Mesenchymal stem cell (in vitro differentiated cells and primary cell): ENCODE measurements at regions not wholly inside any gene's neighbourhood (a gene's known extent, or its start where the extent isn't known, plus 50 kb on each side); places are given as distances from the start of the nearest gene placed in this dataset.

Experiments
- DNase-seq: peaks from one replicate; pipeline ENCODE4 v3.0.0-alpha.2; 2013
- H2AFZ ChIP-seq: one replicate; pipeline ENCODE4 v1.6.1; 2013; ENCODE audit warnings: low read depth, mild to moderate bottlenecking, control low read depth, inconsistent platforms, low read length, moderate library complexity
- H2AK5ac ChIP-seq: 2 replicates; pipeline ENCODE4 v1.6.1; 2013; ENCODE audit warnings: low read length, moderate library complexity, mild to moderate bottlenecking, inconsistent platforms; ENCODE audit not compliant: severe bottlenecking
- H2BK120ac ChIP-seq: one replicate; pipeline ENCODE4 v1.6.1; 2013; ENCODE audit warnings: low read depth, mild to moderate bottlenecking, inconsistent platforms, low read length, moderate library complexity
- H2BK12ac ChIP-seq, 2 experiments: one replicate each; pipeline ENCODE4 v1.6.1; 2013; ENCODE audit warnings: inconsistent platforms in 2 of 2, low read length in 2 of 2, mild to moderate bottlenecking in 2 of 2, moderate library complexity in 2 of 2, control low read depth in 1 of 2
- H2BK15ac ChIP-seq: one replicate; pipeline ENCODE4 v1.6.1; 2013; ENCODE audit warnings: mild to moderate bottlenecking, low read depth, inconsistent platforms; ENCODE audit not compliant: poor library complexity, severe bottlenecking
- H2BK5ac ChIP-seq: 2 replicates; pipeline ENCODE4 v1.6.1; 2013; ENCODE audit warnings: low read depth, mild to moderate bottlenecking, low read length, control low read depth, inconsistent platforms; ENCODE audit not compliant: poor library complexity, severe bottlenecking
- H3K14ac ChIP-seq, 2 experiments: one replicate each; pipeline ENCODE4 v1.6.1; 2013; ENCODE audit warnings: inconsistent platforms in 2 of 2, low read length in 2 of 2, control low read depth in 1 of 2, mild to moderate bottlenecking in 1 of 2, moderate library complexity in 1 of 2
- H3K18ac ChIP-seq, 2 experiments: one replicate each; pipeline ENCODE4 v1.6.1; 2013; ENCODE audit warnings: inconsistent platforms in 2 of 2, low read length in 2 of 2, control low read depth in 1 of 2, low read depth in 1 of 2, mild to moderate bottlenecking in 1 of 2
- H3K23ac ChIP-seq, 2 experiments: one replicate each; pipeline ENCODE4 v1.6.1; 2013; ENCODE audit warnings: inconsistent platforms in 2 of 2, low read length in 2 of 2, mild to moderate bottlenecking in 2 of 2, moderate library complexity in 2 of 2, control low read depth in 1 of 2
- H3K27ac ChIP-seq: 2 replicates; pipeline ENCODE4 v1.5.1; 2013; ENCODE audit warnings: mild to moderate bottlenecking, moderate library complexity, low read length, control low read depth, inconsistent platforms; ENCODE audit not compliant: poor library complexity, severe bottlenecking
- H3K27me3 ChIP-seq, 2 experiments: 2 replicates each; pipeline versions ENCODE4 v1.6.1 to v1.7.0; 2013; ENCODE audit warnings: low read length in 2 of 2, mild to moderate bottlenecking in 2 of 2, moderate library complexity in 2 of 2, control low read depth in 1 of 2, inconsistent platforms in 1 of 2; ENCODE audit not compliant: control insufficient read depth in 1 of 2, insufficient read depth in 1 of 2
- H3K36me3 ChIP-seq, 2 experiments: 2 replicates each; pipeline versions ENCODE4 v1.6.1 to v1.7.0; 2013; ENCODE audit warnings: low read length in 2 of 2, control low read depth in 1 of 2, inconsistent platforms in 1 of 2, low read depth in 1 of 2, mild to moderate bottlenecking in 1 of 2; ENCODE audit not compliant: insufficient read depth in 2 of 2, control insufficient read depth in 1 of 2
- H3K4ac ChIP-seq, 2 experiments: one replicate each; pipeline ENCODE4 v1.6.1; 2013; ENCODE audit warnings: inconsistent platforms in 2 of 2, low read length in 2 of 2, mild to moderate bottlenecking in 2 of 2, moderate library complexity in 2 of 2, control low read depth in 1 of 2, low read depth in 1 of 2
- H3K4me1 ChIP-seq: 2 replicates; pipeline ENCODE4 v1.6.1; 2013; ENCODE audit warnings: low read depth, low read length, control low read depth; ENCODE audit not compliant: control insufficient read depth, insufficient read depth
- H3K4me2 ChIP-seq: 2 replicates; pipeline ENCODE4 v1.6.1; 2013; ENCODE audit warnings: low read length, mild to moderate bottlenecking, inconsistent platforms; ENCODE audit not compliant: poor library complexity, severe bottlenecking
- H3K4me3 ChIP-seq, 2 experiments: 2 replicates each; pipeline versions ENCODE4 v1.5.1 to v1.7.0; 2013; ENCODE audit warnings: low read length in 2 of 2, mild to moderate bottlenecking in 2 of 2, control low read depth in 1 of 2, low read depth in 1 of 2; ENCODE audit not compliant: insufficient read depth in 1 of 2
- H3K79me1 ChIP-seq: replicated peaks from 2 replicates; pipeline ENCODE4 v1.6.1; 2013; ENCODE audit warnings: mild to moderate bottlenecking, control low read depth, low read length, inconsistent platforms; ENCODE audit not compliant: poor library complexity, severe bottlenecking
- H3K9ac ChIP-seq: 2 replicates; pipeline ENCODE4 v1.7.0; 2013; ENCODE audit warnings: mild to moderate bottlenecking, low read length, moderate library complexity
- H3K9me3 ChIP-seq: 2 replicates; pipeline ENCODE4 v1.7.0; 2013; ENCODE audit warnings: mild to moderate bottlenecking, low read length; ENCODE audit not compliant: control insufficient read depth
- H4K8ac ChIP-seq: one replicate; pipeline ENCODE4 v1.6.1; 2013; ENCODE audit warnings: inconsistent platforms, mild to moderate bottlenecking, low read length, moderate library complexity
- H4K91ac ChIP-seq: one replicate; pipeline ENCODE4 v1.6.1; 2013; ENCODE audit warnings: mild to moderate bottlenecking, low read length, inconsistent platforms
- WGBS: methylation state at CpG from one replicate; pipeline ENCODE4 v1.1.7; 2013; ENCODE audit warnings: mixed read lengths; 5-methylcytosine and 5-hydroxymethylcytosine counted together

DNA sequence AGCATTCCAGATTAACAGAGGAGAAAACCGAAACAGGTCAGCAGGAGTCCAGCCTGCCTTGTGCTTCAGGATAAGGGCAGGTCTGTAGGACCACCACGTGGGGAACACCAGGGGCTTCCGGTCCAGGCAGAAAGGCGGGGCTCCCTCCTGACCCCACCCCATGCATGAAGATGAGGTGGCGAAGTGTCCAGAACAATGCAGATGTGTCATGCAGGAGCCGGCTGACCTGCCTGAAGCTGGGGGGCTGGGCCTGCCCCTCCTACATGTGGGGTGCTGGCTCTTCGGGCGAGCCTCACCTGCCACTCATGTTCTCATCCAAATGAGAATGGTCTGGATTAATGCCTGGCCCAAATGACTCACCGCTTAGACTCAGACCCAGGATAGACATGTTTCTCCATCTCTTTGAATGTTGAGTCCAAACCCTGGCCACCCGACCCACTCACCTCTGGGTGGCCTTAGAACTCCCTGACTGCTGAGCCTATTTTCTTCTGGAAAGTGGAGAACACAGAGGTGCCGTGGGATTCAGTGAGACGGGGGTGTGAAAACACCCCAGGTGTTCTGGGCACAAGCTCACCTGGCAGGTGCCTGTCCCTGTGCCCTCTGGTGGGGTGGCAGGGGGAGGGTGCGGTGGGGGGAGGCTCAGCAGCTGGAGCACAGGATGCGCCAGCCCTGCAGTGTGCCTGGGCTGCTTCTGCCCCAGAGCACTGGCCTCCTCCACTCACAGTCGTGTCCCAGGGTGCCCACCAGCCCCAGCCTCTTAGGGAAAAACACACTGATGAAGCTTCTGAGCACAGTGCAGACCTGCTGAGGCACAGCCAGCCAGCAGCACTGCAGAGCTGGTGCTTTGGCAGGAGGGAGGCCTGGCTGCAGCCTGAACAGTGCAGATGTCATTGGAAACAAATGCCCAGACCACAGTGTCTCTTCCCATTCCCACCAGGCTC, 55.2 kb upstream of the GDF10 start:
- Histone ChIP-seq H3K4me2 (no peak overlapping the region), H2BK15ac (no peak overlapping the region), H3K4me1 (no peaks in the 10 kb centered on the region), H3K18ac (no peak overlapping the region), H2BK5ac (no peak overlapping the region), H3K27ac (no peak overlapping the region), H2AFZ (no peak overlapping the region), H3K79me1 (no peaks in the 10 kb centered on the region), H3K27me3 (peaks cover 39 to 65% of the 10 kb centered on the region in 2 experiments), H3K4ac (no peak overlapping the region), H2BK12ac (no peak overlapping the region), H3K23ac (no peak overlapping the region), H4K91ac (no peak overlapping the region), H3K4me3 (no peak overlapping the region), H3K9me3 (peaks cover 4% of the 10 kb centered on the region), H3K9ac (no peak overlapping the region), H3K36me3 (no peaks in the 10 kb centered on the region), H4K8ac (no peak overlapping the region), H3K14ac (no peak overlapping the region), H2AK5ac (no peak overlapping the region), H2BK120ac (no peak overlapping the region)
- no peak for DNase-seq
- WGBS = 82% methylated on average over 15 of the region's 15 CpGs

GRCh38 chr10:47245731-47246350, 54.2 kb upstream of the GDF10 start:
- 75% methylated on average over 5 of the region's 6 CpGs for WGBS
- H3K14ac ChIP-seq = no peak overlapping the region
- H2BK120ac ChIP-seq = no peak overlapping the region
- no peak for DNase-seq
- H3K4me1 ChIP-seq = no peaks in the 10 kb centered on the region
- H4K91ac ChIP-seq = no peak overlapping the region
- no peak overlapping the region for H2BK12ac ChIP-seq
- no peak overlapping the region for H3K4ac ChIP-seq
- no peak overlapping the region for H2AK5ac ChIP-seq
- H3K23ac ChIP-seq = no peak overlapping the region
- H2BK15ac ChIP-seq = no peak overlapping the region
- no peak overlapping the region for H3K18ac ChIP-seq
- H3K4me2 ChIP-seq = no peak overlapping the region
- H3K27ac ChIP-seq = no peak overlapping the region
- H3K9me3 ChIP-seq = no peaks in the 10 kb centered on the region
- no peak overlapping the region for H2BK5ac ChIP-seq
- no peak overlapping the region for H4K8ac ChIP-seq
- H3K4me3 ChIP-seq = no peak overlapping the region
- peaks cover 39 to 58% of the 10 kb centered on the region in 2 experiments for H3K27me3 ChIP-seq
- no peaks in the 10 kb centered on the region for H3K36me3 ChIP-seq
- H2AFZ ChIP-seq = no peak overlapping the region
- no peak overlapping the region for H3K9ac ChIP-seq
- no peaks in the 10 kb centered on the region for H3K79me1 ChIP-seq

GRCh38 chr10:47246406-47247147, 53.4 kb upstream of the GDF10 start:
- 78% methylated on average over 6 of the region's 6 CpGs for WGBS
- Histone ChIP-seq H4K91ac (no peak overlapping the region), H3K23ac (peak overlapping the region in 1 of 2 experiments; percentile 42), H3K4ac (no peak overlapping the region), H2BK5ac (no peak overlapping the region), H3K27me3 (peaks cover 32 to 51% of the 10 kb centered on the region in 2 experiments), H3K4me3 (no peak overlapping the region), H2BK120ac (no peak overlapping the region), H3K14ac (no peak overlapping the region), H3K18ac (no peak overlapping the region), H3K4me2 (no peak overlapping the region), H2AFZ (no peak overlapping the region), H4K8ac (no peak overlapping the region), H3K9ac (no peak overlapping the region), H2AK5ac (no peak overlapping the region), H2BK12ac (no peak overlapping the region), H3K27ac (no peak overlapping the region), H3K36me3 (no peaks in the 10 kb centered on the region), H3K9me3 (no peaks in the 10 kb centered on the region), H2BK15ac (no peak overlapping the region), H3K4me1 (no peaks in the 10 kb centered on the region), H3K79me1 (no peaks in the 10 kb centered on the region)
- no peak for DNase-seq
